ENCODE measurements at regions not wholly inside any gene's neighbourhood (a gene's known extent, or its start where the extent isn't known, plus 50 kb on each side); places are given as distances from the start of the nearest gene placed in this dataset.

DNA sequence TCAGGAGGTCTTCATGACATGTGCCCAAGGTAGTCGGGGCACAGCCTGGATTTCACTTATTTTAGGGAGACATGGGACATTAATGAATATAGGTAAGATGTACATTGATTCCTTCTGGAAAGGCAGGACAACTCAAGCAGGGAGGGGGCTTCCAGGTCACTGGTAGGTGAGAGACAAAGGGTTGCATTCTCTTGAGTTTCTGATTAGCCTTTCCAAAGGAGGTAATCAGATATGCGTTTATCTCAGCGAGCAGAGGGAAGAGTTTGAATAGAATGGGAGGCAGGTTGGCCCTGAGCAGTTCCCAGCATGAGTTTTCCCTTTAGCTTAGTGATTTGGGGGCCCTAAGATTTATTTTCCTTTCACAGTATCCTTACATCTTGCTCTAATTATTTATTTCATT lies 443.8 kb upstream of the EEF2KMT start:
- Histone ChIP-seq H3K27ac (ENCODE audit: low read depth, low read length) (no peak overlapping the region), H3K4me1 (ENCODE audit: control insufficient read depth, low read length) (no peaks in the 10 kb centered on the region), H3K79me2 (ENCODE audit: control insufficient read depth, low read length) (no peaks in the 10 kb centered on the region), H3K9me3 (ENCODE audit: control insufficient read depth, insufficient read depth, low read length) (no peaks in the 10 kb centered on the region), H3K27me3 (ENCODE audit: control insufficient read depth, low read length) (no peaks in the 10 kb centered on the region), H3K4me3 (ENCODE audit: low read length) (no peak overlapping the region), H3K9me2 (replicated peaks; ENCODE audit: control insufficient read depth, low read length) (no peaks in the 10 kb centered on the region), H4K20me1 (ENCODE audit: control insufficient read depth, insufficient read depth, low read depth, low read length) (no peaks in the 10 kb centered on the region), H3F3A (ENCODE audit: control insufficient read depth, insufficient read depth) (no peaks in the 10 kb centered on the region), H3K4me2 (ENCODE audit: low read length) (no peak overlapping the region), H3K36me3 (ENCODE audit: control insufficient read depth, low read length) (no peaks in the 10 kb centered on the region)
- no peak for TF ChIP-seq EZH2phosphoT487 (IDR thresholded peaks at IDR 0.05; ENCODE audit: borderline replicate concordance, low read length)
- TF ChIP-seq, protein P1, sequence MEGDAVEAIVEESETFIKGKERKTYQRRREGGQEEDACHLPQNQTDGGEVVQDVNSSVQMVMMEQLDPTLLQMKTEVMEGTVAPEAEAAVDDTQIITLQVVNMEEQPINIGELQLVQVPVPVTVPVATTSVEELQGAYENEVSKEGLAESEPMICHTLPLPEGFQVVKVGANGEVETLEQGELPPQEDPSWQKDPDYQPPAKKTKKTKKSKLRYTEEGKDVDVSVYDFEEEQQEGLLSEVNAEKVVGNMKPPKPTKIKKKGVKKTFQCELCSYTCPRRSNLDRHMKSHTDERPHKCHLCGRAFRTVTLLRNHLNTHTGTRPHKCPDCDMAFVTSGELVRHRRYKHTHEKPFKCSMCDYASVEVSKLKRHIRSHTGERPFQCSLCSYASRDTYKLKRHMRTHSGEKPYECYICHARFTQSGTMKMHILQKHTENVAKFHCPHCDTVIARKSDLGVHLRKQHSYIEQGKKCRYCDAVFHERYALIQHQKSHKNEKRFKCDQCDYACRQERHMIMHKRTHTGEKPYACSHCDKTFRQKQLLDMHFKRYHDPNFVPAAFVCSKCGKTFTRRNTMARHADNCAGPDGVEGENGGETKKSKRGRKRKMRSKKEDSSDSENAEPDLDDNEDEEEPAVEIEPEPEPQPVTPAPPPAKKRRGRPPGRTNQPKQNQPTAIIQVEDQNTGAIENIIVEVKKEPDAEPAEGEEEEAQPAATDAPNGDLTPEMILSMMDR (IDR thresholded peaks at IDR 0.05; ENCODE audit: low read depth, low read length, poor library complexity, severe bottlenecking), result no peak

DNA sequence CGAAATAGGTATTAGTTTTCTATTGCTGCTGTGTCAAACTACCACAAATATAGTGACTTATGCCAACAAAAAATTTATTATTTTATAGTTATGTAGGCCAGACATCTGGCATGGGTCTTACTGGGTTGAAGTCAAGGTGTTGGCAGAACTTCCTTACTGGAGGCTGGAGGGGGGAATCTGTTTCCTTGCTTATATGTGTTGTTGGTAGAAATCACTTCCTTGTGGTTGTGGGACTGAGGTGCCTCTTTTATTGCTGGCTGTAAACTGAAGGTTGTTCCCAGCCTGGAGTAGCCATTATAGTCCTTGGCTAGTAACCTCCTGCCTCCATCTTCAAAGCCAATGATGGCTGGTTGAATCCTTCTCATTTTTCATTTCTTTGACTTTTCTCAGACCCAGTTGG lies 439.8 kb upstream of the EEF2KMT start:
- no peaks in the 10 kb centered on the region for H3K9me2 ChIP-seq (replicated peaks; ENCODE audit: control insufficient read depth, low read length)
- no peaks in the 10 kb centered on the region for H3K36me3 ChIP-seq (ENCODE audit: control insufficient read depth, low read length)
- H3F3A ChIP-seq (ENCODE audit: control insufficient read depth, insufficient read depth), result no peaks in the 10 kb centered on the region
- H3K79me2 ChIP-seq (ENCODE audit: control insufficient read depth, low read length), result no peaks in the 10 kb centered on the region
- TF ChIP-seq, protein P1 (IDR thresholded peaks at IDR 0.05; ENCODE audit: low read depth, low read length, poor library complexity, severe bottlenecking), result no peak
- H3K4me1 ChIP-seq (ENCODE audit: control insufficient read depth, low read length), result no peaks in the 10 kb centered on the region
- no peaks in the 10 kb centered on the region for H3K27me3 ChIP-seq (ENCODE audit: control insufficient read depth, low read length)
- no peak overlapping the region for H3K27ac ChIP-seq (ENCODE audit: low read depth, low read length)
- H3K9me3 ChIP-seq (ENCODE audit: control insufficient read depth, insufficient read depth, low read length), result no peaks in the 10 kb centered on the region
- H3K4me3 ChIP-seq (ENCODE audit: low read length), result no peak overlapping the region
- no peaks in the 10 kb centered on the region for H4K20me1 ChIP-seq (ENCODE audit: control insufficient read depth, insufficient read depth, low read depth, low read length)
- H3K4me2 ChIP-seq (ENCODE audit: low read length), result no peak overlapping the region

DNA sequence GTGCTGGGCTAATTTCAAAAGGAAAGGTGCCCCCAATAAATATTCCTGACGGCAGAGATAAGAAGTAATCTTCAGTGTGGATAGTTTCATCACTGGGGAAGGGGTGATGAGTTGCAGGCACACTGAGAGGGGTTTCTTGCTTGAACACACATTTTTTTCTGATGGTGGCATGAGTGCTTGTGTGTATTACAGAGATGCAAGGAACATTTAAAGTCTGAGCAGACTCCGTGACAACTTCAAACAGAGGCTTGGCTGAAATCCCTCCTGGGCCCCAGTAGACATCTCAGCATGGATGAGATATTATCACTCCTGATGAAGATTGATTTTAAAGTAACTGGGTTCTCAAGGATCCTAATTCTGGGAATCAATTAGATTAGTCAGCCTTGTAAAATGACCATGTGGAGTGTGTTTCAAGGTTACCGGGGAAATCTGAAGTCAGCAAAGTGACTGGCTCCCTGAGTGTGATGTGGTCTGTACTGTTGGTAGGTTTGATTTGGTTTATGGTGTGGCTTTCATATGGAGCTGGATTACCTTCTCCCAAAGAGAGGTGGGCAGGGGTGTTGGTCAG lies 435.8 kb upstream of the EEF2KMT start:
- Histone ChIP-seq H3K9me3 (ENCODE audit: control insufficient read depth, insufficient read depth, low read length) (no peaks in the 10 kb centered on the region), H4K20me1 (ENCODE audit: control insufficient read depth, insufficient read depth, low read depth, low read length) (no peaks in the 10 kb centered on the region), H3K27ac (ENCODE audit: low read depth, low read length) (no peak overlapping the region), H3K4me1 (ENCODE audit: control insufficient read depth, low read length) (no peaks in the 10 kb centered on the region), H3K36me3 (ENCODE audit: control insufficient read depth, low read length) (no peaks in the 10 kb centered on the region), H3K4me2 (ENCODE audit: low read length) (no peak overlapping the region), H3F3A (ENCODE audit: control insufficient read depth, insufficient read depth) (no peaks in the 10 kb centered on the region), H3K27me3 (ENCODE audit: control insufficient read depth, low read length) (no peaks in the 10 kb centered on the region), H3K79me2 (ENCODE audit: control insufficient read depth, low read length) (no peaks in the 10 kb centered on the region), H3K9me2 (replicated peaks; ENCODE audit: control insufficient read depth, low read length) (no peaks in the 10 kb centered on the region), H3K4me3 (ENCODE audit: low read length) (no peak overlapping the region)
- TF ChIP-seq, protein P1 (IDR thresholded peaks at IDR 0.05; ENCODE audit: low read depth, low read length, poor library complexity, severe bottlenecking), result no peak
- TF ChIP-seq EZH2phosphoT487 (IDR thresholded peaks at IDR 0.05; ENCODE audit: borderline replicate concordance, low read length), result no peak
